Right lobe of liver (tissue), 4 donors: ENCODE measurements at regions not wholly inside any gene's neighbourhood (a gene's known extent, or its start where the extent isn't known, plus 50 kb on each side); places are given as distances from the start of the nearest gene placed in this dataset.

Source experiments
- CTCF ChIP-seq, 4 donors: fragments of 200-600 bp in 3 of 4; fragments of 450-650 bp in 1 of 4; IDR thresholded peaks; one replicate each; pipeline versions ENCODE4 v1.5.1 to v1.8.0; 2016 to 2022; ENCODE audit warnings: antibody characterized with exemption in 4 of 4, mild to moderate bottlenecking in 2 of 4
- POLR2A ChIP-seq: fragments of 450-650 bp; IDR thresholded peaks from one replicate; pipeline ENCODE4 v1.6.1; 2017; ENCODE audit warnings: antibody characterized with exemption, mild to moderate bottlenecking
- donor health status: DM: no; HTN: no; CAD: no.
- donor health status: DM: no; HTN: no; CAD: no.
- donor health status: DM: no; HTN: yes; CAD: no.

- no peak for TF ChIP-seq CTCF (IDR thresholded peaks at IDR 0.05)
- no peak for TF ChIP-seq POLR2A
Measured at GRCh38 chr2:30310955-30311354, 79.6 kb downstream of the LBH start.
